Activated naive CD8-positive, alpha-beta T cell treated with anti-CD3 and anti-CD28 coated beads, Interleukin-2, amount 10 ng/mL, durations not matched to agents 7 days and 5 days (primary cell): ENCODE measurements at regions not wholly inside any gene's neighbourhood (a gene's known extent, or its start where the extent isn't known, plus 50 kb on each side); places are given as distances from the start of the nearest gene placed in this dataset.

Experiments used
- ATAC-seq: fragments of 150-1000 bp; cut with Tn5 transposase; one replicate; pipeline ENCODE4 v1.10.0; 2021; ENCODE audit warnings: low read depth, moderate library complexity
- POLR2A ChIA-PET: fragments of 350-600 bp; sonication (Branson Sonifier 250); formaldehyde crosslinking; loops from one replicate; lab custom pipeline; 2021; ENCODE audit warnings: antibody characterized with exemption; lab: Charles Lee
- DNase-seq: peaks from one replicate; pipeline ENCODE4 v3.0.0; 2021
- H3K27ac Mint-ChIP-seq: one replicate; pipeline ENCODE4 v1.8.0; 2022; ENCODE audit warnings: mild to moderate bottlenecking, mixed read lengths
- H3K27me3 Mint-ChIP-seq: one replicate; pipeline ENCODE4 v1.8.0; 2022; ENCODE audit warnings: mild to moderate bottlenecking, moderate library complexity, mixed read lengths
- H3K36me3 Mint-ChIP-seq: one replicate; pipeline ENCODE4 v1.8.0; 2021; ENCODE audit warnings: mild to moderate bottlenecking, mixed read lengths
- H3K4me1 Mint-ChIP-seq: one replicate; pipeline ENCODE4 v1.8.0; 2021; ENCODE audit warnings: mixed read lengths
- H3K4me3 Mint-ChIP-seq: one replicate; pipeline ENCODE4 v1.8.0; 2022; ENCODE audit warnings: mild to moderate bottlenecking, moderate library complexity, mixed read lengths
- H3K9me3 Mint-ChIP-seq: one replicate; pipeline ENCODE4 v1.8.0; 2021; ENCODE audit warnings: mixed read lengths

DNA sequence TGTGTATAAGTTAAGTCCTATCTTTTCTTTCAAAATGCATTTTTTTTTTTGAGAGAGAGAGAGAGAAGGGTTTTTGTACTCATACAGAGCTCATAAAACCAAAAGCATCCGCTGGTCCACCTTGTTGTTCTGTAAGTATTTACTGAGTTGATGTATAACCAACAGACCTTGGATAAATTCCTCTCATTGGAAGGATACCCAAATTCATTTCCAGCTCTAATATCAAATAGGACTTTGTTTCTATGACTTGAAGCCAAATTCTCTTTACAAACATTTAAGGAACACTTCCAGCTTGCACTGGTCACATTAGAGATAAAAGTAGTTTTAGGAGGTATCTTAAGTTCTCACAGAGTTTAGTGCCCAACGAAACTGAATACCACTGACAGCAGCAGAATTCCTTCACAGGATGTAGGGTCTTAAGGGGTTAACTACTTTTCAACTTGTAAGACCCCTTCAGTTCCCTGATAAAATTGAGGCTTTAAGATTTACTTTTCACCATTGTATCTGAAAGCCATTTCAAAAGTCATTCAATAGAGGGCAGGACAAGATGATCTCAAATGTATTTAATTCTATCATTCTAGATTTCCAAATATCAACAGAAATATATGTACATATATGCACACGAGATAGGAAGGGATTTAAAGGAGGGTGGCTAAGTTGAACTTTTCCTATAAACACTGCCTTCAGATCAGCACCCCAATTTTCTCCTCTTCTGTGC, 1398.5 kb upstream of the CELF4 start:
- DNase-seq = no peak
- H3K36me3 Mint-ChIP-seq = no peaks in the 10 kb centered on the region
- no peaks in the 10 kb centered on the region for H3K27me3 Mint-ChIP-seq
- no peak overlapping the region for H3K4me3 Mint-ChIP-seq
- H3K9me3 Mint-ChIP-seq = no peaks in the 10 kb centered on the region
- no peak overlapping the region for H3K27ac Mint-ChIP-seq
- ATAC-seq = no peak
- no peaks in the 10 kb centered on the region for H3K4me1 Mint-ChIP-seq
- POLR2A ChIA-PET = no interaction called here

DNA sequence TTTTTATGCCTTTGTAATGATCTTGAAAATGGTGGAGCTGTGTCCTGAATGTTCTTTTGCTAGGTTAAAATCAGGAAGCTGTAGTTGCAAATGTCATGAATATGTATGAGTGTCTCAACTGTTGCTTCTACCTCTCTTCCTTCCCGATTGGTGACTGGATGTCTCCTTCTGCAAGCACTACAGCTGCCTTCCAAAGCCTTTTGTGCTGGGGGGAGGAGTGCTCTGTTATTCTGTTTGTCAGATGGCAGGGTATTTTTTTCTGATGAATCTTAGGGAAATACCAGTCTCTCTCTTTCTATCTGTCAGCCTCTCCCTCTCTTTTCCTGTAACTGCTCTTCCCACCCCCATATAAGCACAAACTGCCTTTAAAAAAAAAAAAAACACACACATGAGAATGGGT, 1396.3 kb upstream of the CELF4 start:
- no peaks in the 10 kb centered on the region for H3K27me3 Mint-ChIP-seq
- no peak overlapping the region for H3K27ac Mint-ChIP-seq
- no peak overlapping the region for H3K4me3 Mint-ChIP-seq
- H3K9me3 Mint-ChIP-seq = no peaks in the 10 kb centered on the region
- POLR2A ChIA-PET = no interaction called here
- H3K4me1 Mint-ChIP-seq = no peaks in the 10 kb centered on the region
- DNase-seq = no peak
- ATAC-seq = no peak
- H3K36me3 Mint-ChIP-seq = no peaks in the 10 kb centered on the region

DNA sequence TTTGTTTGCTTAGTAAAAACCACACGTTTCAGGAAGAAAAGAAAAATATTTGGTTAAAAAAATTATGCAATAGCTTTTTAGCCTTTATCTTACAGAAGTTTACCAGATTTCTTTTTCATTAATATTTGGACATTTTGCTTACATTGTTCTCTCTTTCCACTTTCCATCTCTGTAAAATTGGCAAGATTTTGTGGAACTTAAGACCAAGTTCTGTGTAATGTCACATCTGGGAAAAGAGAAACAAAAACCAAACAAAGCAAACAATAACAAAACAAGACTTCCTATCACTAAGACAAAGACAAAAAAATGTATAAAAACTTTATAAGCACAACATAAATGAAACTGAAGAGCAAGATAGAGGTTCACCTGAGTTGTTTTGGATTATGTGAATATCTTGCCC, 1392.1 kb upstream of the CELF4 start:
- Mint-ChIP-seq H3K36me3 (no peaks in the 10 kb centered on the region), H3K27me3 (no peaks in the 10 kb centered on the region), H3K27ac (no peak overlapping the region), H3K9me3 (peaks cover 2% of the 10 kb centered on the region), H3K4me3 (no peak overlapping the region), H3K4me1 (peaks cover 4% of the 10 kb centered on the region)
- POLR2A ChIA-PET = no interaction called here
- ATAC-seq = no peak
- no peak for DNase-seq

GRCh38 chr18:38956068-38956467, 1390.5 kb upstream of the CELF4 start:
- H3K36me3 Mint-ChIP-seq = no peaks in the 10 kb centered on the region
- no peaks in the 10 kb centered on the region for H3K27me3 Mint-ChIP-seq
- POLR2A ChIA-PET = no interaction called here
- H3K4me3 Mint-ChIP-seq = no peak overlapping the region
- DNase-seq (no peak), ATAC-seq (no peak)
- peaks cover 4% of the 10 kb centered on the region for H3K4me1 Mint-ChIP-seq
- no peak overlapping the region for H3K27ac Mint-ChIP-seq
- H3K9me3 Mint-ChIP-seq = peaks cover 3% of the 10 kb centered on the region

DNA sequence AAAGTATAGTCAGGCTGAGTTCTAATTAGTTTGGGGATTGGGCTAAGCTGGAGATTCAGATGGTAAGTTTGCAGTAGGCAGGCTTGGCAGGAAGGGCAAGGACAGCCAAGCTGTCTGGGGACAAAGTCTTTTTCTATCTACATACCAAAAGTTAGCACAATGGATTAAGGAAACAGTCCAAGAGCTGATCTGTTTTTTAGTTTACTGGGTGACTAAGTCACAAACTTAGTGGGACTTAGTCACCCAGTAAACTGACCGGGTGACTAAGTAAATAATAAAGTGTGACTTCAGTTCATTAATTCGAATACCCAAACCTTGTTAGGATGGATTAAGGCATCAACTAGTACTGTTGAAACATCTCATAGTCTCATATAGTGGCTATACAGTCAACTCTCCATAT, 1386.0 kb upstream of the CELF4 start:
- ATAC-seq (no peak), DNase-seq (no peak)
- no peak overlapping the region for H3K27ac Mint-ChIP-seq
- peaks cover 4% of the 10 kb centered on the region for H3K9me3 Mint-ChIP-seq
- no peak overlapping the region for H3K4me3 Mint-ChIP-seq
- H3K27me3 Mint-ChIP-seq = no peaks in the 10 kb centered on the region
- no peaks in the 10 kb centered on the region for H3K36me3 Mint-ChIP-seq
- H3K4me1 Mint-ChIP-seq = peaks cover 4% of the 10 kb centered on the region
- POLR2A ChIA-PET = no interaction called here

GRCh38 chr18:38948436-38948835, 1382.8 kb upstream of the CELF4 start:
- no peaks in the 10 kb centered on the region for H3K4me1 Mint-ChIP-seq
- H3K36me3 Mint-ChIP-seq = peaks cover 2% of the 10 kb centered on the region
- ATAC-seq (no peak), DNase-seq (no peak)
- peaks cover 6% of the 10 kb centered on the region for H3K9me3 Mint-ChIP-seq
- no peaks in the 10 kb centered on the region for H3K27me3 Mint-ChIP-seq
- H3K27ac Mint-ChIP-seq = no peak overlapping the region
- no peak overlapping the region for H3K4me3 Mint-ChIP-seq
- POLR2A ChIA-PET = no interaction called here

- ATAC-seq (no peak), DNase-seq (no peak)
- Mint-ChIP-seq H3K4me3 (no peak overlapping the region), H3K27ac (no peak overlapping the region), H3K36me3 (peaks cover 14% of the 10 kb centered on the region), H3K4me1 (peaks cover 13% of the 10 kb centered on the region), H3K9me3 (peaks cover 14% of the 10 kb centered on the region), H3K27me3 (no peaks in the 10 kb centered on the region)
- POLR2A ChIA-PET = no interaction called here
Observed at GRCh38 chr18:38944446-38945024, 1378.9 kb upstream of the CELF4 start.

DNA sequence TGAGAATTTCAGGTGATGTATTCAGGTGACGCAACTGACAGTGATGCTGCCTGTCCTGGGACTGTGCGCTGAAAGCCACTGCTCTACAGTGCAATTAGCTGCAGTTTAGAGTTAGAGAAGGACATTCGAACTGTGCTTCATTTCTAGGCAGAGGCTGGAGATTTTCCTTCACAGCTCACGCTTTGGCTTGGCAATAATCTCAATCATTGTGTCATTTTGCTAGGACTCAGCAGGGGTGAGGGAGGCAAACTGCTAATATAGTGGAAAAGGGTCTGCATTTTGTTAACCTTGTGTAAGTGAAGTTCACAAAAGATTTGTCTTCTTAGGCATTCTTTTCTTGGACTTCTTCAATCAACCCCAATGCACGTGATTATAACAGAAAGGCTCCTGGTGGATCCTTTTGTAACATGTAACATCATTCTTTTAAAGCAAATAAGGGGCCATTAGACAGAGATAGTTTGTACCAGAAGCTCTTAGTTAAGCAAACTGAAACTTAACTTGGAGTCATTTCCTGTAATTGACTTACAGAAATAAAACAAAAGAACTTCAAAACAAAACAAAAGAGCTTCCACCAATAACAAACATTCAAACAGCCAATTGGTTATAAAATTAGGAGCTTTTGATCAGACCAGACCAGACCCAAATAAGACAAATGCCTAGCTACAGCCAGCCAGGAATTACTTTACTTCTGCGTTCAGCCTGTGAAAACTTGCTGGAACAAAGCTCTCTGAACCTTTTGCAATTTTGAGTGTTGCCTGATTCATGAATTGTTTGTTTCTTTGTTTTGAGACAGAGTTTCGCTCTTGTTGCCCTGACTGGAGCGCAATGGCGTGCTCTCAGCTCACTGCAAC, 1376.3 kb upstream of the CELF4 start:
- Mint-ChIP-seq H3K4me3 (peak overlapping the region; percentile 68), H3K9me3 (peaks cover 12% of the 10 kb centered on the region), H3K4me1 (peaks cover 13% of the 10 kb centered on the region), H3K27ac (peak overlapping the region; percentile 89), H3K27me3 (no peaks in the 10 kb centered on the region), H3K36me3 (peaks cover 14% of the 10 kb centered on the region)
- no peak for DNase-seq
- no peak for ATAC-seq
- POLR2A ChIA-PET = no interaction called here

GRCh38 chr18:38940863-38941531, 1375.4 kb upstream of the CELF4 start:
- ATAC-seq (peak; percentile 91), DNase-seq (peak; percentile 30)
- peaks cover 13% of the 10 kb centered on the region for H3K4me1 Mint-ChIP-seq
- peak overlapping the region; percentile 68 for H3K4me3 Mint-ChIP-seq
- peaks cover 12% of the 10 kb centered on the region for H3K9me3 Mint-ChIP-seq
- H3K27me3 Mint-ChIP-seq = no peaks in the 10 kb centered on the region
- H3K36me3 Mint-ChIP-seq = peaks cover 14% of the 10 kb centered on the region
- POLR2A ChIA-PET = no interaction called here
- H3K27ac Mint-ChIP-seq = peak overlapping the region; percentile 89

DNA sequence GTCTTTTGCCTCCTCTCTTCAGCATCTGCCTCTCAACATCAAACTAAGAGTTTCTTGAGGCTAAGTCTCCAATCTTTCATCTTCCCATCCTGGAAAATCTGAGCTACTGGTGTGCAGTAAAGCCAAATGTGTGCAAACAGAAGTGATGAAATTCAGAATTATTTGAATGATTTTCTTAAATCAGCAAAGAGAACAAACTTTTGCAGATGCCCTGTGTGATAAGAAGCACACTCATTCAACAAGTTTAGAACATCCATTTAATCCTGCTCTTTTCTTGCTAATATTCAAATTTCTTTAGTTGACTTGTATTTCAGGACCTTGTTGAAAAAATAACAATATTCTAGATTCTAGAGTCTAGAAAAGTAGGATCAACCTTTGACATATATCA, 1374.9 kb upstream of the CELF4 start:
- DNase-seq = no peak
- POLR2A ChIA-PET = no interaction called here
- H3K4me3 Mint-ChIP-seq = no peak overlapping the region
- peaks cover 12% of the 10 kb centered on the region for H3K9me3 Mint-ChIP-seq
- ATAC-seq = no peak
- peaks cover 14% of the 10 kb centered on the region for H3K36me3 Mint-ChIP-seq
- H3K4me1 Mint-ChIP-seq = peaks cover 13% of the 10 kb centered on the region
- H3K27ac Mint-ChIP-seq = peak overlapping the region; percentile 89
- H3K27me3 Mint-ChIP-seq = no peaks in the 10 kb centered on the region

- Mint-ChIP-seq H3K27ac (no peak overlapping the region), H3K36me3 (no peaks in the 10 kb centered on the region), H3K4me3 (no peak overlapping the region), H3K9me3 (no peaks in the 10 kb centered on the region), H3K4me1 (no peaks in the 10 kb centered on the region), H3K27me3 (no peaks in the 10 kb centered on the region)
- no peak for ATAC-seq
- no peak for DNase-seq
- POLR2A ChIA-PET = no interaction called here
Observed at GRCh38 chr18:38933910-38934510, 1368.4 kb upstream of the CELF4 start.

DNA sequence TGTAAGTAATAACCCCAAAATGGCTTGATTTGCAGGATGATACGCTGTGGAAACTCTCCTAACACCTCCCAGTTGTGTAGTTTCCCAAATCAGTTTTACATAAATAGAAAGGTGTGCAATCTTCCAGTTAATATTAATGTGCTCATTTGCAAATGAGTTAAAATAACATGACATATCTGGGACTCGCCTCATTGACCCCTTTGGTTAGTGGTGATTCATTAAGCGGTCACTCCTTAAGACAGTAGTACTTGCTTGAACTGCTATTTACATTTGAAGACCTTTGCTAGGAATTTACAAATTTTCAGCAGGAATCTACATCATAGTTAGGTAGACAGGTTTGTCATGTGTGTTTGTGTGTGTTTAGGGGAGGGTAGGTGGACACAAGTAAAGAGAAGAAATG, 1367.7 kb upstream of the CELF4 start:
- no peak overlapping the region for H3K27ac Mint-ChIP-seq

GRCh38 chr18:38932752-38933151, 1367.2 kb upstream of the CELF4 start:
- no peaks in the 10 kb centered on the region for H3K36me3 Mint-ChIP-seq
- H3K27me3 Mint-ChIP-seq = no peaks in the 10 kb centered on the region
- no peak for DNase-seq
- H3K27ac Mint-ChIP-seq = no peak overlapping the region
- no peaks in the 10 kb centered on the region for H3K4me1 Mint-ChIP-seq
- H3K9me3 Mint-ChIP-seq = no peaks in the 10 kb centered on the region
- H3K4me3 Mint-ChIP-seq = no peak overlapping the region
- POLR2A ChIA-PET = no interaction called here
- no peak for ATAC-seq

More for the DNA sequence above, 1367.7 kb upstream of the CELF4 start:
- ATAC-seq (no peak), DNase-seq (no peak)
- no peaks in the 10 kb centered on the region for H3K9me3 Mint-ChIP-seq
- H3K27me3 Mint-ChIP-seq = no peaks in the 10 kb centered on the region
- no peaks in the 10 kb centered on the region for H3K36me3 Mint-ChIP-seq
- POLR2A ChIA-PET = no interaction called here
- no peak overlapping the region for H3K4me3 Mint-ChIP-seq
- no peaks in the 10 kb centered on the region for H3K4me1 Mint-ChIP-seq
